Hepatocyte (in vitro differentiated cells): ENCODE measurements at regions not wholly inside any gene's neighbourhood (a gene's known extent, or its start where the extent isn't known, plus 50 kb on each side); places are given as distances from the start of the nearest gene placed in this dataset.
"Not testable (repeated sequence)": the region's sequence is repeated elsewhere in the genome, so short reads cannot be mapped to it uniquely, and the experiment has no call there.

Source experiments
- EZH2 ChIP-seq: fragments of 200-600 bp; sonication (generic); IDR thresholded peaks from 2 replicates; pipeline ENCODE4 v1.6.1; 2016; ENCODE audit warnings: antibody characterized with exemption, mild to moderate bottlenecking, borderline replicate concordance
- TF ChIP-seq, protein P1 (sequence below): fragments of 200-600 bp; sonication (generic); IDR thresholded peaks from 2 replicates; pipeline ENCODE4 v1.5.1; 2016; ENCODE audit warnings: antibody characterized with exemption, mild to moderate bottlenecking; ENCODE audit not compliant: poor library complexity

- not testable (repeated sequence) for TF ChIP-seq EZH2
- TF ChIP-seq, protein P1, sequence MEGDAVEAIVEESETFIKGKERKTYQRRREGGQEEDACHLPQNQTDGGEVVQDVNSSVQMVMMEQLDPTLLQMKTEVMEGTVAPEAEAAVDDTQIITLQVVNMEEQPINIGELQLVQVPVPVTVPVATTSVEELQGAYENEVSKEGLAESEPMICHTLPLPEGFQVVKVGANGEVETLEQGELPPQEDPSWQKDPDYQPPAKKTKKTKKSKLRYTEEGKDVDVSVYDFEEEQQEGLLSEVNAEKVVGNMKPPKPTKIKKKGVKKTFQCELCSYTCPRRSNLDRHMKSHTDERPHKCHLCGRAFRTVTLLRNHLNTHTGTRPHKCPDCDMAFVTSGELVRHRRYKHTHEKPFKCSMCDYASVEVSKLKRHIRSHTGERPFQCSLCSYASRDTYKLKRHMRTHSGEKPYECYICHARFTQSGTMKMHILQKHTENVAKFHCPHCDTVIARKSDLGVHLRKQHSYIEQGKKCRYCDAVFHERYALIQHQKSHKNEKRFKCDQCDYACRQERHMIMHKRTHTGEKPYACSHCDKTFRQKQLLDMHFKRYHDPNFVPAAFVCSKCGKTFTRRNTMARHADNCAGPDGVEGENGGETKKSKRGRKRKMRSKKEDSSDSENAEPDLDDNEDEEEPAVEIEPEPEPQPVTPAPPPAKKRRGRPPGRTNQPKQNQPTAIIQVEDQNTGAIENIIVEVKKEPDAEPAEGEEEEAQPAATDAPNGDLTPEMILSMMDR: not testable (repeated sequence)
Observed at GRCh38 chr11:3468963-3469362, 90.0 kb upstream of the ZNF195 start.
